ENCODE measurements at regions not wholly inside any gene's neighbourhood (a gene's known extent, or its start where the extent isn't known, plus 50 kb on each side); places are given as distances from the start of the nearest gene placed in this dataset.

DNA sequence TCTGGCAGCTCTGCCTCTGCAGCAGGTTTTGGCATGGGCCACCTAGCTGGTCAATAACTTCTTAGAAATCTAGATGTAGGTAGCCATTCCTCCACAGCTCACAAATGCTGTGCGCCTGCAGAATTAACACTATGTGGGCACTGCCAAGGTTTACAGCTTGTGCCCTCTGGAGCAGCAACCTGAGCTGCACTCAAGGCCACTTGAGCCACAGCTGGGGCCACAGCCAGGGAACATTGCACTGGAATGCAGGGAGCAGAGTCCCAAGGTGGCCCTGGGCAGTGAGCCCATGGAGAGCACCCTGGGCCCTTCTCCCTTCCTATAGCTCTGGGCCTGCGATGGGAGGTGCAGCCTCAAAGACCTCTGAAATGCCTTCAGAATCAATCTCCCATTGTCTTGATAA lies 365.3 kb downstream of the SATB2 start:
- ChIA-PET POLR2A (no interaction called here), CTCF (no interaction called here)
- DNase-seq (no peak), ATAC-seq (no peak)
- Mint-ChIP-seq H3K4me3 (no peak overlapping the region), H3K9me3 (peaks cover 2% of the 10 kb centered on the region), H3K36me3 (ENCODE audit: low read depth) (no peaks in the 10 kb centered on the region), H3K27ac (no peak overlapping the region), H3K27me3 (no peaks in the 10 kb centered on the region), H3K4me1 (ENCODE audit: low read depth) (no peaks in the 10 kb centered on the region)
- intact Hi-C loops (cut with micrococcal nuclease), result no loop called here
- no peak for TF ChIP-seq CTCF (IDR thresholded peaks at IDR 0.05)

- Mint-ChIP-seq H3K27ac (no peak overlapping the region), H3K9me3 (peaks cover 1% of the 10 kb centered on the region), H3K36me3 (ENCODE audit: low read depth) (no peaks in the 10 kb centered on the region), H3K27me3 (no peaks in the 10 kb centered on the region), H3K4me3 (no peak overlapping the region), H3K4me1 (ENCODE audit: low read depth) (no peaks in the 10 kb centered on the region)
- ATAC-seq (no peak), DNase-seq (no peak)
- TF ChIP-seq CTCF (IDR thresholded peaks at IDR 0.05), result no peak
- ChIA-PET POLR2A (no interaction called here), CTCF (no interaction called here)
- intact Hi-C loops (cut with micrococcal nuclease), result no loop called here
These were observed 372.5 kb downstream of the SATB2 start for GRCh38 chr2:199085261-199085660.

DNA sequence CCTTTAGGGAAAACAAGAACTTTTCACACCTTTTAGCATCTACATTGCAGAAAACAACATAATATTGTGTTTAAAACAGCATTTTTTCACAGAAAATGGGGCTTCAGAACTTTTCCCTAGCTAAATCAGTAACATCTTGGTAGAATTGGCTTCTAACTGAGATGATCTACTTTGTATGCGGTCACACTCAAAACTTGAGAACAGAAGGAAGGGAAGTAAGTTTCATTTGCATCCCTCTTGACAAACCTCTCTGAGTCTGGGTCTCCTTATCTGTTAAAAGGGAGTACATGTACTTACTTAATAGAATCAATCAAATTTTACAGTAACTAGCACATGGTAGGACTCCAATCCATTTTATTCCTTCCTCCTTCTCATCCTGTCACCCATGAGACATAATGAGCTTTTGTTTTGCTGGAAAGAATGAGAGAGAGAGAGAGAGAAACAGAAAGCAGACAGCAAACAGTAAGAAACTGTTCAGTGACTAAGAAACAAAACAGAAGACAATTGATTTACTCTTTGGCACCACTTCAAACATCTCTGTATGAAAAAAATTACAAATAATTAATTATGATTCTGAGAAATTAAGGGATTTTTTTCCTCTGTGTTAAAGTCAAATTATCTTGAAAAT lies 387.3 kb downstream of the SATB2 start:
- TF ChIP-seq CTCF (IDR thresholded peaks at IDR 0.05), result no peak
- no peak overlapping the region for H3K4me3 Mint-ChIP-seq
- no peaks in the 10 kb centered on the region for H3K36me3 Mint-ChIP-seq (ENCODE audit: low read depth)
- H3K27ac Mint-ChIP-seq, result no peak overlapping the region
- ChIA-PET CTCF (no interaction called here), POLR2A (no interaction called here)
- DNase-seq, result no peak
- no peaks in the 10 kb centered on the region for H3K27me3 Mint-ChIP-seq
- H3K4me1 Mint-ChIP-seq (ENCODE audit: low read depth), result no peaks in the 10 kb centered on the region
- H3K9me3 Mint-ChIP-seq, result no peaks in the 10 kb centered on the region
- no peak for ATAC-seq
- intact Hi-C loops (cut with micrococcal nuclease), result no loop called here

GRCh38 chr2:199064201-199064600 lies 393.5 kb downstream of the SATB2 start:
- no peak for ATAC-seq

DNA sequence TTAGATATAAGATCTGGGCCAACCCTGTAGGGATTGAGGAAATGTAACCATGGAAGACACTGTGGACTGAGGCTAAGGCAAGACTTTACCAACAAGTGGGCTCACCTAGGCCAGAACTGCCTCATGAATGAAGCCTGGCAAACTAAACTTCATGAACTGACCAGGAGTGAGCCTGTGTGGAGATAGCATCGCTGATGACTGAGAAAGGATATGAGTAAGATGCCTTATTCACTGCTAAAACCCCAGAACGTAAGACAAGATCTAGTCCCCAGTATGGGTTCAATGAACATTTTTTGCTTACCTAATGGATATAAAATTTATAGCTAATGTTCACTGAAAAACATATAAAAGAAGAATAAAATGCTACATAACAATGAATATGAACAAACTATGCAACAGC lies 399.8 kb downstream of the SATB2 start:
- no peaks in the 10 kb centered on the region for H3K36me3 Mint-ChIP-seq (ENCODE audit: low read depth)
- no peak for TF ChIP-seq CTCF (IDR thresholded peaks at IDR 0.05)
- DNase-seq (no peak), ATAC-seq (no peak)
- CTCF ChIA-PET, result no interaction called here
- intact Hi-C loops (cut with micrococcal nuclease), result no loop called here
- H3K4me3 Mint-ChIP-seq, result no peak overlapping the region
- H3K9me3 Mint-ChIP-seq, result peaks cover 5% of the 10 kb centered on the region
- no peaks in the 10 kb centered on the region for H3K27me3 Mint-ChIP-seq
- no peaks in the 10 kb centered on the region for H3K4me1 Mint-ChIP-seq (ENCODE audit: low read depth)
- H3K27ac Mint-ChIP-seq, result no peak overlapping the region
- POLR2A ChIA-PET, result no interaction called here

More at GRCh38 chr2:199064201-199064600, 393.5 kb downstream of the SATB2 start:
- Mint-ChIP-seq H3K9me3 (peaks cover 9% of the 10 kb centered on the region), H3K27ac (no peak overlapping the region), H3K4me1 (ENCODE audit: low read depth) (no peaks in the 10 kb centered on the region), H3K36me3 (ENCODE audit: low read depth) (no peaks in the 10 kb centered on the region), H3K4me3 (no peak overlapping the region), H3K27me3 (no peaks in the 10 kb centered on the region)
- no peak for DNase-seq
- no peak for TF ChIP-seq CTCF (IDR thresholded peaks at IDR 0.05)
- POLR2A ChIA-PET, result no interaction called here
- intact Hi-C loops (cut with micrococcal nuclease), result no loop called here
- CTCF ChIA-PET, result no interaction called here

Measured in activated CD8-positive, alpha-beta T cell treated with anti-CD3 and anti-CD28 coated beads for 36 hours (primary cell).